NCI-H82 (cell line): ENCODE measurements at regions not wholly inside any gene's neighbourhood (a gene's known extent, or its start where the extent isn't known, plus 50 kb on each side); places are given as distances from the start of the nearest gene placed in this dataset.
A peak's percentile ranks its signal among the peaks of the same experiment; 100 is the strongest.
"Not testable (repeated sequence)": the region's sequence is repeated elsewhere in the genome, so short reads cannot be mapped to it uniquely, and the experiment has no call there.

Experiments
- DNase-seq: peaks from one replicate; lab custom pipeline; 2025; lab: John Stamatoyannopoulos, UW

- no peak for DNase-seq
These were observed 522.5 kb downstream of the RMST start for GRCh38 chr12:97984974-97985580.

GRCh38 chr12:97985834-97986233, 523.2 kb downstream of the RMST start:
- no peak for DNase-seq

- DNase-seq = not testable (repeated sequence)
These were observed 526.0 kb downstream of the RMST start for GRCh38 chr12:97988588-97988987.

GRCh38 chr12:97989366-97989940, 525.9 kb upstream of the TMPO start:
- DNase-seq = no peak

GRCh38 chr12:97994746-97995484, 520.5 kb upstream of the TMPO start:
- DNase-seq = no peak

GRCh38 chr12:97995559-97995958, 519.8 kb upstream of the TMPO start:
- DNase-seq = no peak

- DNase-seq = no peak
These were observed 514.0 kb upstream of the TMPO start for GRCh38 chr12:98001430-98001829.

- peak; percentile 80 for DNase-seq
These were observed 512.4 kb upstream of the TMPO start for GRCh38 chr12:98002887-98003493.

- no peak for DNase-seq
These were observed 507.4 kb upstream of the TMPO start for GRCh38 chr12:98007963-98008362.

GRCh38 chr12:98013560-98013959, 501.8 kb upstream of the TMPO start:
- DNase-seq = no peak

GRCh38 chr12:98018836-98019235, 496.6 kb upstream of the TMPO start:
- no peak for DNase-seq

- DNase-seq = no peak
These were observed 495.0 kb upstream of the TMPO start for GRCh38 chr12:98020376-98020775.

- DNase-seq = no peak
These were observed 492.4 kb upstream of the TMPO start for GRCh38 chr12:98022961-98023360.

- no peak for DNase-seq
These were observed 477.8 kb upstream of the TMPO start for GRCh38 chr12:98037401-98038140.

GRCh38 chr12:98042668-98043067, 472.7 kb upstream of the TMPO start:
- DNase-seq = no peak

GRCh38 chr12:98045395-98045794, 470.0 kb upstream of the TMPO start:
- DNase-seq = no peak

GRCh38 chr12:98048326-98048725, 467.1 kb upstream of the TMPO start:
- DNase-seq = no peak

- no peak for DNase-seq
These were observed 462.2 kb upstream of the TMPO start for GRCh38 chr12:98053202-98053601.

- DNase-seq = no peak
These were observed 457.7 kb upstream of the TMPO start for GRCh38 chr12:98057701-98058100.

- DNase-seq = no peak
These were observed 457.2 kb upstream of the TMPO start for GRCh38 chr12:98058213-98058612.

GRCh38 chr12:98058838-98059237, 456.6 kb upstream of the TMPO start:
- DNase-seq = no peak

GRCh38 chr12:98059659-98060343, 455.6 kb upstream of the TMPO start:
- no peak for DNase-seq
